Vagina (tissue), 2 donors: ENCODE measurements at regions not wholly inside any gene's neighbourhood (a gene's known extent, or its start where the extent isn't known, plus 50 kb on each side); places are given as distances from the start of the nearest gene placed in this dataset.
"Not testable (repeated sequence)": the region's sequence is repeated elsewhere in the genome, so short reads cannot be mapped to it uniquely, and the experiment has no call there.

ENCODE experiments used
- DNase-seq, 2 donors: peaks; one replicate each; pipeline ENCODE4 v3.0.0-alpha.2; 2017; ENCODE audit errors: extremely low spot score in 2 of 2
- H3K27ac ChIP-seq: fragments of 200-600 bp; sonication (generic); one replicate; pipeline ENCODE4 v1.5.1; 2019
- H3K27me3 ChIP-seq: fragments of 200-600 bp; sonication (generic); one replicate; pipeline ENCODE4 v1.5.1; 2019
- H3K36me3 ChIP-seq, 2 donors: fragments of 200-600 bp; sonication (generic); one replicate each; pipeline ENCODE4 v1.5.1; 2017 to 2019
- H3K4me1 ChIP-seq: fragments of 200-600 bp; sonication (generic); one replicate; pipeline ENCODE4 v1.5.1; 2019
- H3K4me3 ChIP-seq, 2 donors: fragments of 200-600 bp; sonication (generic); 1 replicate in 1 of 2; 2 replicates in 1 of 2; pipeline ENCODE4 v1.5.1; 2016 to 2019
- H3K9me3 ChIP-seq: fragments of 200-600 bp; sonication (generic); one replicate; pipeline ENCODE4 v1.5.1; 2019
- POLR2A ChIP-seq, 2 donors: fragments of 450-650 bp; IDR thresholded peaks; one replicate each; pipeline ENCODE4 v1.6.1; 2017; ENCODE audit warnings: antibody characterized with exemption in 2 of 2, mild to moderate bottlenecking in 2 of 2, moderate library complexity in 2 of 2
- POLR2AphosphoS5 ChIP-seq, 2 donors: sonication (generic); formaldehyde crosslinking; IDR thresholded peaks; one replicate each; pipeline ENCODE4 v1.9.0; 2017; ENCODE audit warnings: antibody characterized with exemption in 2 of 2, mild to moderate bottlenecking in 2 of 2, low read depth in 1 of 2; ENCODE audit not compliant: insufficient read depth in 1 of 2
- intact Hi-C: fragments of 100-400 bp; cut with DNase I; formaldehyde crosslinking; loops from one replicate; pipeline ENCODE4 v1.15.1; 2023
- TF ChIP-seq, protein P1 (sequence below), 3 experiments: fragments of 450-650 bp in 2 of 3; fragments of 200-600 bp in 1 of 3; sonication (generic) in 1 of 3; IDR thresholded peaks; one replicate each; pipeline ENCODE4 v1.5.1; 2017 to 2019; ENCODE audit warnings: antibody characterized with exemption in 3 of 3, mild to moderate bottlenecking in 2 of 3, moderate library complexity in 2 of 3

GRCh38 chr2:107747964-107748583, 78.6 kb upstream of the RGPD4 start:
- Histone ChIP-seq H3K27ac (no peak overlapping the region), H3K36me3 (no peaks in the 10 kb centered on the region), H3K4me1 (no peaks in the 10 kb centered on the region), H3K4me3 (no peak overlapping the region), H3K9me3 (no peaks in the 10 kb centered on the region), H3K27me3 (no peaks in the 10 kb centered on the region)
- intact Hi-C loops, result no loop called here
- TF ChIP-seq POLR2AphosphoS5 (IDR thresholded peaks at IDR 0.05; ENCODE audit: insufficient read depth in 1 of 2, low read depth in 1 of 2), result no peak
- TF ChIP-seq POLR2A (IDR thresholded peaks at IDR 0.05), result no peak
- TF ChIP-seq, protein P1, sequence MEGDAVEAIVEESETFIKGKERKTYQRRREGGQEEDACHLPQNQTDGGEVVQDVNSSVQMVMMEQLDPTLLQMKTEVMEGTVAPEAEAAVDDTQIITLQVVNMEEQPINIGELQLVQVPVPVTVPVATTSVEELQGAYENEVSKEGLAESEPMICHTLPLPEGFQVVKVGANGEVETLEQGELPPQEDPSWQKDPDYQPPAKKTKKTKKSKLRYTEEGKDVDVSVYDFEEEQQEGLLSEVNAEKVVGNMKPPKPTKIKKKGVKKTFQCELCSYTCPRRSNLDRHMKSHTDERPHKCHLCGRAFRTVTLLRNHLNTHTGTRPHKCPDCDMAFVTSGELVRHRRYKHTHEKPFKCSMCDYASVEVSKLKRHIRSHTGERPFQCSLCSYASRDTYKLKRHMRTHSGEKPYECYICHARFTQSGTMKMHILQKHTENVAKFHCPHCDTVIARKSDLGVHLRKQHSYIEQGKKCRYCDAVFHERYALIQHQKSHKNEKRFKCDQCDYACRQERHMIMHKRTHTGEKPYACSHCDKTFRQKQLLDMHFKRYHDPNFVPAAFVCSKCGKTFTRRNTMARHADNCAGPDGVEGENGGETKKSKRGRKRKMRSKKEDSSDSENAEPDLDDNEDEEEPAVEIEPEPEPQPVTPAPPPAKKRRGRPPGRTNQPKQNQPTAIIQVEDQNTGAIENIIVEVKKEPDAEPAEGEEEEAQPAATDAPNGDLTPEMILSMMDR (IDR thresholded peaks at IDR 0.05), result no peak
- no peak for DNase-seq

DNA sequence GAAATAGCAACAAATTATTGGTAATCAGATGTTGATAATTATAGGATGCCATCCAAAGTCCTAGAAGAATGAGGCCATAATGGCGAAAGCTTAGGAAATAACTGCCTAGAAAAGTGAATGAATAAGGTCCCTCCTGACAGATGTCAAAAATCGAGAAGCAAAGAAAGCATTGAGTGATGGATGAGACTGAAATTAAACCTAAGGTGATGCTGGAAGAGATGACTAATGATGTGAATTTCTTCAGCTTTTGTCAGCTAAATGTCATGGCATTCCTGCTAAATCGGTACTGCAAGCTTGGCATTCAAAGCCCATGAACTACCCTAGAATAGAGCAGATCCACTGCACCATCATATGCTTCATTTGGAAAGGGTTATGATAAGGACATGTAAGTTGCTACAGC, 74.8 kb upstream of the RGPD4 start:
- intact Hi-C loops, result loop anchor here (5.0 kb wide), 1 partner anchor 490 kb away; no protein-coding TSS in a partner anchor
- TF ChIP-seq POLR2A (IDR thresholded peaks at IDR 0.05), result no peak
- no peak for TF ChIP-seq POLR2AphosphoS5 (IDR thresholded peaks at IDR 0.05; ENCODE audit: insufficient read depth in 1 of 2, low read depth in 1 of 2)
- TF ChIP-seq, protein P1 (IDR thresholded peaks at IDR 0.05), result no peak
- no peak overlapping the region for H3K4me3 ChIP-seq
- H3K36me3 ChIP-seq, result no peaks in the 10 kb centered on the region
- no peaks in the 10 kb centered on the region for H3K27me3 ChIP-seq
- no peak overlapping the region for H3K27ac ChIP-seq
- no peak for DNase-seq
- no peaks in the 10 kb centered on the region for H3K9me3 ChIP-seq
- no peaks in the 10 kb centered on the region for H3K4me1 ChIP-seq

DNA sequence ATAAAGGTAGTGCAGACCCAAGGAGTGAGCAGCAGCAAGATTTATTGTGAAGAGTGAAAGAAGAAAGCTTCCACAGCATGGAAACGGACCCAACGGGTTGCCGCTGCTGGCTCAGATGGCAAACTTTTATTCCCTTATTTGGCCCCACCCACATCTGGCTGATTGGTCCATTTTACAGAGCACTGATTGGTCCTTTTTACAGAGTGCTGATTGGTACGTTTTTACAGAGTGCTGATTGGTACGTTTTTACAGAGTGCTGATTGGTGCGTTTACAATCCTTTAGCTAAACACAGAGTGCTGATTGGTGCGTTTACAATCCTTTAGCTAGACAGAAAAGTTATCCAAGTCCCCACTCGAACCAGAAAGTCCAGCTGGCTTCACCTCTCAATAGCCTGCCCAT, 72.9 kb upstream of the RGPD4 start:
- DNase-seq, H3K27me3 ChIP-seq, H3K36me3 ChIP-seq, H3K9me3 ChIP-seq, H3K4me1 ChIP-seq, H3K4me3 ChIP-seq, H3K27ac ChIP-seq: not testable (repeated sequence)
- intact Hi-C loops, result loop anchor here (5.0 kb wide), 1 partner anchor 492 kb away; no protein-coding TSS in a partner anchor

DNA sequence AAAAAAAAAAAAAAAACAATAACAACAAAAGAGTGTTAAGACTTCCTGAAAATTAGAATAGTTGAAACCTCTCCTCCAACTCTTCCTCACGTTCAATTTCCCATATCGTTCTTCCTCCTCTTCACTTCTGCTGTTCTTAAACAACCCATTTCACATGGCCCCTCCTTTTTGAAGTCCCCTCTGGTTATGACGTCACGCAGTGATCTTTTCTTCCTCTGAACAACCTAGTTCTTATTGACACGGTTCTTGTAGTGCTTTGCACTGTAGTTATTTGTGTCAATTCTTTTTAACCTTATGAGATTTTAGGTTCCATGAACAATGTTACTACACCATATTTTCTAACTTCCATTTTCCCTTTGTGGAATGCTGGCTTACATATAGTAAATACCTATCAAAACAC, 69.5 kb upstream of the RGPD4 start:
- Histone ChIP-seq H3K36me3 (no peaks in the 10 kb centered on the region), H3K9me3 (no peaks in the 10 kb centered on the region)

GRCh38 chr2:107760620-107761364, 65.9 kb upstream of the RGPD4 start:
- intact Hi-C loops, result no loop called here
- no peaks in the 10 kb centered on the region for H3K36me3 ChIP-seq
- no peaks in the 10 kb centered on the region for H3K9me3 ChIP-seq
- H3K27me3 ChIP-seq, result no peaks in the 10 kb centered on the region
- H3K4me3 ChIP-seq, result no peak overlapping the region
- H3K27ac ChIP-seq, result no peak overlapping the region
- no peak for DNase-seq
- no peaks in the 10 kb centered on the region for H3K4me1 ChIP-seq
- TF ChIP-seq POLR2AphosphoS5 (IDR thresholded peaks at IDR 0.05; ENCODE audit: insufficient read depth in 1 of 2, low read depth in 1 of 2), result no peak
- TF ChIP-seq, protein P1 (IDR thresholded peaks at IDR 0.05), result no peak
- TF ChIP-seq POLR2A (IDR thresholded peaks at IDR 0.05), result no peak

More for the DNA sequence above, 69.5 kb upstream of the RGPD4 start:
- H3K4me1 ChIP-seq, result no peaks in the 10 kb centered on the region
- no peak overlapping the region for H3K4me3 ChIP-seq
- TF ChIP-seq, protein P1 (IDR thresholded peaks at IDR 0.05), result no peak
- H3K27ac ChIP-seq, result no peak overlapping the region
- intact Hi-C loops, result no loop called here
- no peaks in the 10 kb centered on the region for H3K27me3 ChIP-seq
- no peak for DNase-seq
